Activated T-cell treated with anti-CD3 and anti-CD28 coated beads, Interleukin-2, amount 50 U/mL, for 48 hours (primary cell): ENCODE measurements at regions not wholly inside any gene's neighbourhood (a gene's known extent, or its start where the extent isn't known, plus 50 kb on each side); places are given as distances from the start of the nearest gene placed in this dataset.

Source experiments
- DNase-seq, 2 experiments: peaks; one replicate each; pipeline ENCODE4 v3.0.0-alpha.2; 2020

DNA sequence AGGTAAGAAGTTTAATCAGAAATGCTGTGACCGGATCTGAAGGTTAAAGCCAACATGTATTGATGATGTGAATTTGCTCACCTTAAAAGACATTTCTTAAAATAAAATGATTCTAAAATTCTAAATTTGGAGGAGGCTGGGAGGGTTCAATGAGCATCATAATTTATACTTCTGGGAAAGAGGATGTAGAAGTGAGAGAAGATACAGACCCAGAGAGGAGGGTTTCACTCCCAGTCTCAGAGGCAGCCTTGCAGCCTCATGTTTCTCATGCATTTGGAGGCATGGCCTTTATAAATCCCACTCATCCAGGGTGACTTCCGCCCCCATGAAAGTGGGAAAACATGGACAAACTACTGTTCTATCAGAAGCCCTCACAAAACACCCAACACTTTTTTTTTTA, 305.6 kb upstream of the PITRM1 start:
- no peak for DNase-seq

- no peak for DNase-seq
Observed at GRCh38 chr10:3477683-3478082, 305.1 kb upstream of the PITRM1 start.

DNA sequence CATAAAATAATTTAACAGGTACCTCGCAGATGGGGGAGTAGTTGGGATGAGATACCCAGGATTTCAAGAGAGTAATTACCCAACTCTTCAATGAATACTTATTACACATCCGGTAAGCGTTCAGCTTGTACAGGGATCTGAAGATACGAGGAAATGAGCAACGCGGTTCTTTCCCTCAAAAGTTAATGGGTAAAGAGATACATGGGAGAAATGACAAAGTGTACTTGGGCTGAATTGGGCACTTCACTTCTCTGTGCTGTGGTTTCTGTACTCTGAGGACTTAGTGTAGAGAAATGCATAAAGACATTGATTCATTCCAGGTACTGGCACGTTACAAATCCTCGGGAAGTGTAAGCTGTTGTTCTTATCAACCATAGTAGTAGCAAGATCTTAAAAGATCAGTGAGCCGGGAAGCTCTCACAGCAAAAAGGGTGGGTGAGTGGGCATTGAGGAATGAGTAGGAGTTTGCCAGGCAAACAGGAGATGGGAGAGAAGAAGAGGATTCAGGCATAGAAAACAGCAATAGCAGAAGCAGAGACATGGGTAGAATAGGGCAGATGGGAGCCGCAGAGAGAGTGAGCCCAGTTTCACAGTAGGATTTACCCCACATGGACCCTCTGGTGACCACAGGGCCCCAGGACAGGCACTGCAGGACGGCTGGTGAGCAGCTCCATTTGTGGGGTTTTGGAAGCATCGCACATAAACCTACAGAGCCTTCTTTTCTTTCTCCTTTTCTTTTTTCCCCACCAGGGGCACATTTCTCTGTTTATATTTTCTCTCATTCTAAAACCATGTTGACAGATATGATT, 304.3 kb upstream of the PITRM1 start:
- no peak for DNase-seq

GRCh38 chr10:3476186-3476585, 303.6 kb upstream of the PITRM1 start:
- no peak for DNase-seq

- DNase-seq = no peak
Observed at GRCh38 chr10:3475367-3475766, 302.8 kb upstream of the PITRM1 start.

DNA sequence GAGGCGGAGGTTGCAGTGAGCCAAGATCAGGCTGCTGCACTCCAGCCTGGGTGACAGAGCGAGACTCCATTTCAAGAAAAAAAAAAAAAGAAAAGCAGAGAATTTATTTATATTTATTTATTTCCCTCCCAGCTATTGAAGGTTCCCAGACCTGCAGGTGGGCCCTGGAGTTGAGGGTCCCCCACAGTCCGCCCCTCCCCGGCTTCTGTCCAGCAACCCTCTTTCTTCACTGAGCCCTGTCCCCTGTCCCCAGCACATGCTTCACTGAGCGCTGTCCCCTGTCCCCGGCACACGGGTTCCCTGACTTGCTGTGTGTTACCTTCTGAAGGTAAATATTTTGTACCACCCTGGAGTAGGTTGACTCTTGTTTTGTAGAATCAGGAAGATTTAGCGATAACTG, 301.7 kb upstream of the PITRM1 start:
- no peak for DNase-seq

DNA sequence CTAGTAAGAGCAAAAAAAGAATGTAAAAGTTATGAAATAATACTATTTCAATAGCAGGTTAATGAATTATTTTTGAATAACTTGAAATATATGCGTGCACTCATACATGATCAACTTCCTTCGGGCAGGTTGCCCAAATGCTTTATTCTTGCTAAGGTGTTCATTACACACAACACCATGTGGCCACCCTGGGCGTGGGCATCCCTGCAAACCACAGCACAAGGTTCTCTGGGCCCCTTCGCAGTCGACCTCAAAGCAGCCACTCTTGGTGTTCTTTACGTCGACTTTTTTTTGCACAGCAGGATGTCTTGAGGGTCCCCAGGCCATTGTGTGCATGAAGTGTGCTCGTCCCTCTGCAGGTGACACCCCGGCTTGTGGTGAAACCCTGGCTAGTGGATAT, 300.7 kb upstream of the PITRM1 start:
- DNase-seq = no peak

DNA sequence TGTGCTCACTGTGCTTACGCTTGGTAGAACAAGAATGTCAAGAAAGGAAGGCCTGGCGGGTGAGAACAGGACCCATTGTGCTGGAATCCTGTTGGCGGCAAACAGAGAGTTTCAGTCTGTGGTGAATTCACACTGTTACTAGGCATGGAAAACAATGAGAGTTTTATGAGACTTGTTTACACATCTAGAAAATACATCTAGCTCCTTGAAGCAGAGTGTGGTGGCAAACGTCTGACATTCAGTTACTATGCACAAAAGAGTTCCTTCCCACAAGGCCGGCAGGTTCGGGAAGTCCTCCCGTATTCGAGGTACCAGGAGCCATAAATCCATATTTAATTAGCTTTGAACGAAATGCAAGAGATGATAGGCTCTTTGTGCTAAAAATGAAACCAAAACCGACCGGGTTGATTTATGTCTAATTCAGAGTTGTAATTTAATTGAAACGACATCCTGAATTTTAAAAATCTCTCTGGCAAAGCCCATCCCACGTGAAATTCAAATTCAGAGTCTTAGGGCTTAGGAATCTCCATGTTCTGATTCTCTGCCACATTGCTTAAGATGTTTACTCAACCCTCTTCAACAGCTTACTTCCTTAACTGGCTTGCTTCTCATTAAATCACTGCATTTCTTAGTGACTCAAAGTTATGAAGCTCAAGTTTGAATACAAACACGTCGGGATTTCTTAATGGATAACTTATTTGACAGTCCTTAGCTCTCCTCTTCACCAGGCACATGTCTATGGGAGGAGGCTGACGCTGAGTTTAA, 299.9 kb upstream of the PITRM1 start:
- DNase-seq = no peak

- DNase-seq = no peak
Observed at GRCh38 chr10:3471927-3472286, 299.3 kb upstream of the PITRM1 start.

GRCh38 chr10:3471472-3471871, 298.9 kb upstream of the PITRM1 start:
- DNase-seq = no peak

DNA sequence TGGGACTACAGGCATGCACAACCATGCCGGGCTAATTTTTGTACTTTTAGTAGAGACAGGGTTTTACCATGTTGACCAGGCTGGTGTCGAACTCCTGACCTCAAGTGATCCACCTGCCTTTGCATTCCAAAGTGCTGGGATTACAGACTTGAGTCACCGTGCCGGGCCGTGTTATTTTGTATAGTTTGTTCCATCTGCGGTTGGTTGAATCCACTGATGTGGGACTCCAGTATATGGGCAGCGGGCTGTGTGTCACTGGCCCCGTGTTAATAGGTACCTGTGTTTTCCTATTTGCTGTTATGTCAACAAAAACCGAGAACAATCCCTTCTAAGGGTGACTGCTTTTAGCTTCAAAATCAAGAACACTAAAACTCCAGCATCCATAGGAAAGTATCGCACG, 297.6 kb upstream of the PITRM1 start:
- DNase-seq = no peak

DNA sequence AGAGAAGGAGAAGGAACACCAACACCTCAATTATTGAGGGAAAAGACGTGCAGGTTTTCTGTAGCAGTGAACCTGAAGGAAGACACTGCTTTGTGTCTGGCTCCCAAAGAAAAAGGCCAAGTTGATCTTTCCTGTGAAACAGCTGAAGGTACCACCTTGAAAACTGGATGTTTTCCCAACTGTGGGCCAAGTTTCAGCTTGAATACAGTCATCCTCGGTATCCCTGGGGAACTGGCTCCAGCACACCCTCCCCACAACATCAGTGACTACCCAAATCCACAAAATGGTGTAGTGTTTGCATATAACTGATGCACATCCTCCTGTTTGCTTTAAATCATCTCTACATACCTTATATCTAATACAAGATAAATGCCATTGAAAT, 297.0 kb upstream of the PITRM1 start:
- DNase-seq = no peak

- DNase-seq = peak; percentile 28 to 30
Observed at GRCh38 chr10:3468919-3469638, 296.5 kb upstream of the PITRM1 start.

- DNase-seq = peak; percentile 38 to 50
Observed at GRCh38 chr10:3467052-3467951, 294.7 kb upstream of the PITRM1 start.

DNA sequence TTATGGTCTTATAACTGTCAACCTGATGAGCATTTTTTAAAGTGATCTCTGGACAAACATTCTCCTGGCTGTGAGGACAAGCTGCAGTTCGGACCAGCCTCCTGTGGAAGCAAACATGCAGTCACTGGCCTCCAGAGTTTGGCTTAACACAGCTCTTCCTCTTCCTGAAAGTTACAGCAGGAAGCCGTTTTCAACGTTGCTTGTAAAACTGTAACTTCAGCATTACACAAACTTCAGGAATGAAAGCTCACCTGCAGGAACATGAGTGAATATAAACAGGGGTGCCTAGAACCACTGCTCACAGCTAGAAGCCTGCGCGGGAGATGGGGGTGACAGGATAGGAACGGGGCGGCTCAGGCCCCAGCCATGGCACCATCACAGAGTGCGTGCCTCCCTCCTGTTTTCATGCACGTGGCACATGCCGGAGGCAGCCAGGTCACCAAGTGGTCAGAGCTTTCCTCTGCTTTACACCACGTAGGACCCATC, 292.9 kb upstream of the PITRM1 start:
- no peak for DNase-seq

- no peak for DNase-seq
Observed at GRCh38 chr10:3464760-3465405, 292.3 kb upstream of the PITRM1 start.

DNA sequence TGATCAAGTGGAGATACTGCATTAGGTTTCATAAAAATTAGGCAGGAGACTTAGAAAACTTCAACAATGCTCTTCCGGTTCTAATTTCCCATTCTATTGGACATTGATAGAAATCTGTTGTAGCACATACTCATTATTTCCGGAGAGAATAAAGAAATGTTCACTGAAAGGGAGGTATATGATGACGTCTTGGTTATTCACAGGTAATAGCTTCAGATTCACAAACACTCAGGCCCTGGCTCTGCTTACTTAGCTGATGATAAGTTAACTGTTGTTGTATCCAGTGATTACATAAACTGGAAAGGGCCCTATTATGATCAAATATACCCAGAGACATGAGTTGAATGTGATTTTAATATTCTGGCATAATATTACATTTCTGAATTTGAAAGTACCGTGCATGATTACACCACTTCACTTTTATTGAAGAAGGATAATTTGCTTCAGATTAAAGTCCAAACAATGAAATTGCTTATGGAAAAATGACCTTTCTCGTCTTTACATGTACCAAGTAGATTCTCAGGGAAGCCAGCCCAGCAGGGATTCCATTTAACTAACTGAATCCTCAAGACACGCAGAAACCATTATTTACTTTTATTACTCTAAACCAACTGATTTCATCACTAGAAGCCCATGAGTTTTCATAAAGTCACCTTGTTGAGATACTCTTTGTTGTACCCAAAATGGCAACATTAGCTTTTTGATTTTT, 288.0 kb upstream of the PITRM1 start:
- no peak for DNase-seq

- no peak for DNase-seq
Observed at GRCh38 chr10:3455385-3456334, 283.1 kb upstream of the PITRM1 start.

- no peak for DNase-seq
Observed at GRCh38 chr10:3452683-3453361, 280.2 kb upstream of the PITRM1 start.
